ENCODE measurements at regions not wholly inside any gene's neighbourhood (a gene's known extent, or its start where the extent isn't known, plus 50 kb on each side); places are given as distances from the start of the nearest gene placed in this dataset.

DNA sequence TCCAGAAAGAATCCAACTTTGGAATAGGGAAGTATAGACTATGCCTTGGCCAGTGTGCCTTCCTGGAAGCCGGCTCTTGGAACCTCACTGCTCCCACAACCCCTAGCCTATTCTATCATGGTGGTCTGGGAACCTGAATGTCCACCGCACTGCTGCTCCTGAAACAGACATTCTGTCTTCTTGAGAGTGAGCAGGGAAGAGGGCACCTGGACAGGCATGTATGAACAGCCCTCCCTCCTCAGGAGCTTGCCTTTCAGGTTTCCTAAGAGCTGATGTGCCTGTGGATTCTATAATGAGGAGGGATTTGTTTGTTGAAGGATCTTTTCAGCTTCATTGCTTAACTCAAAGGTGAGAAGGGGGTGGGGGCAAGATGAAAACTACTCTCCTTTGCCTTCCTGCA, 55.1 kb upstream of the XPA start (continued):
- TF ChIP-seq YY1 (tag by site-specific recombination; IDR thresholded peaks at IDR 0.05) (no peak), SETDB1 (IDR thresholded peaks at IDR 0.05; ENCODE audit: insufficient read length, low read length) (no peak), ZNF768 (tag by site-specific recombination; IDR thresholded peaks at IDR 0.05) (no peak), ZBTB7A (tag by site-specific recombination; IDR thresholded peaks at IDR 0.05; ENCODE audit: low read depth) (no peak), ZNF596 (tag by site-specific recombination; IDR thresholded peaks at IDR 0.05) (no peak), ZBTB21 (tag by site-specific recombination; IDR thresholded peaks at IDR 0.05) (no peak)
- TF ChIP-seq, protein P1, sequence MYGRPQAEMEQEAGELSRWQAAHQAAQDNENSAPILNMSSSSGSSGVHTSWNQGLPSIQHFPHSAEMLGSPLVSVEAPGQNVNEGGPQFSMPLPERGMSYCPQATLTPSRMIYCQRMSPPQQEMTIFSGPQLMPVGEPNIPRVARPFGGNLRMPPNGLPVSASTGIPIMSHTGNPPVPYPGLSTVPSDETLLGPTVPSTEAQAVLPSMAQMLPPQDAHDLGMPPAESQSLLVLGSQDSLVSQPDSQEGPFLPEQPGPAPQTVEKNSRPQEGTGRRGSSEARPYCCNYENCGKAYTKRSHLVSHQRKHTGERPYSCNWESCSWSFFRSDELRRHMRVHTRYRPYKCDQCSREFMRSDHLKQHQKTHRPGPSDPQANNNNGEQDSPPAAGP (tag by site-specific recombination; IDR thresholded peaks at IDR 0.05) = no peak

DNA sequence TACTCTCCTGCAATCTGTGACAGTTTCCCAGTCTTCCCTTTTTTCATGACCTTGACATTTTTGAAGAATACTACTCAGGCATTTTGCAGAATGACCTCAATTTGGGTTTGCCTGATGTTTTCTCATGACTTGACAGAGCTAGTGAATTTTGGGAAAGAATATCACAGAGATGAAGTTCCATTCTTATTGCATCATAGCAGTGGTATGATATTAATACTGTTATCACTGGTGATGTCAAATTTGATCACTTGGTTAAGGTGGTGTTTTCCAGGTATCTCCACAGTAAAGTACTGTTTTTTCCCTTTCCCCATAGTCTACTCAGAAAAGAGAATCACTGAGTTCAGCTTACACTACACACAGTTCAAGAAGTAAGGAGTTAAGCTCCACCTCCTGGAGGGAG, 56.2 kb upstream of the XPA start:
- no peaks in the 10 kb centered on the region for H3K36me3 ChIP-seq (ENCODE audit: control insufficient read depth in 2 of 2, insufficient read depth in 1 of 2, low read length in 2 of 2)
- no peak overlapping the region for H3K4me3 ChIP-seq (ENCODE audit: low read depth, low read length)
- H3K4me1 ChIP-seq (ENCODE audit: control insufficient read depth, insufficient read depth, low read length) = no peaks in the 10 kb centered on the region
- TF ChIP-seq SCRT2 (tag by site-specific recombination; IDR thresholded peaks at IDR 0.05) (no peak), KLF7 (tag by site-specific recombination; IDR thresholded peaks at IDR 0.05; ENCODE audit: borderline replicate concordance) (no peak)
- ChIA-PET POLR2A (no interaction called here), CTCF (no interaction called here)
- no peak overlapping the region for H3K27ac ChIP-seq (ENCODE audit: extremely low read depth, low read depth, low read length)
- H3K9me3 ChIP-seq (ENCODE audit: control insufficient read depth, insufficient read depth, low read depth, low read length) = no peaks in the 10 kb centered on the region

DNA sequence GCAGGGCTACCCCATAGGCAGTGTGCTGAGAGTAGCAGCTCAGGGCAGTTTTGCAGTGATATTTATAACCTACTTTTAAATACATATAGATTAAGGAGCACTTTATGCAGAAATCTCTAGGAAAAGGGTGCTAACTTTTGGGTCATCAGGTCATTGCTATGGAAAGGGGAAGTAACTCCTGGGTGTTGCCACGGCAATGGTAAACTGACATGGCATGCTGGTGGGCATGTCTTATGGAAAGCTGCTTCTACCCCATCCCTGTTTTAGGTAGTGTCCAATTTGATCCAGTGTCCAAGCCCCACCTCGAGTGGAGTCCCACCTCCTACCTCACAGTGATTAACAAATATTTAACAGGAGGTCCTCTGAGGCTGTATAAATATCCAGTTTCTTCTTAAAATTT, 56.8 kb upstream of the XPA start:
- H3K4me1 ChIP-seq (ENCODE audit: control insufficient read depth, insufficient read depth, low read length) = no peaks in the 10 kb centered on the region
- H3K4me3 ChIP-seq (ENCODE audit: low read depth, low read length) = no peak overlapping the region
- no peaks in the 10 kb centered on the region for H3K36me3 ChIP-seq (ENCODE audit: control insufficient read depth in 2 of 2, insufficient read depth in 1 of 2, low read length in 2 of 2)
- no peaks in the 10 kb centered on the region for H3K9me3 ChIP-seq (ENCODE audit: control insufficient read depth, insufficient read depth, low read depth, low read length)
- H3K27ac ChIP-seq (ENCODE audit: extremely low read depth, low read depth, low read length) = no peak overlapping the region
- ChIA-PET CTCF (no interaction called here), POLR2A (no interaction called here)
- TF ChIP-seq ZNF354C (tag by site-specific recombination; IDR thresholded peaks at IDR 0.05; ENCODE audit: borderline replicate concordance, low read depth) (no peak), ZNF394 (tag by site-specific recombination; IDR thresholded peaks at IDR 0.05; ENCODE audit: borderline replicate concordance) (no peak), ZNF16 (tag by site-specific recombination; IDR thresholded peaks at IDR 0.05; ENCODE audit: low read depth) (no peak)

DNA sequence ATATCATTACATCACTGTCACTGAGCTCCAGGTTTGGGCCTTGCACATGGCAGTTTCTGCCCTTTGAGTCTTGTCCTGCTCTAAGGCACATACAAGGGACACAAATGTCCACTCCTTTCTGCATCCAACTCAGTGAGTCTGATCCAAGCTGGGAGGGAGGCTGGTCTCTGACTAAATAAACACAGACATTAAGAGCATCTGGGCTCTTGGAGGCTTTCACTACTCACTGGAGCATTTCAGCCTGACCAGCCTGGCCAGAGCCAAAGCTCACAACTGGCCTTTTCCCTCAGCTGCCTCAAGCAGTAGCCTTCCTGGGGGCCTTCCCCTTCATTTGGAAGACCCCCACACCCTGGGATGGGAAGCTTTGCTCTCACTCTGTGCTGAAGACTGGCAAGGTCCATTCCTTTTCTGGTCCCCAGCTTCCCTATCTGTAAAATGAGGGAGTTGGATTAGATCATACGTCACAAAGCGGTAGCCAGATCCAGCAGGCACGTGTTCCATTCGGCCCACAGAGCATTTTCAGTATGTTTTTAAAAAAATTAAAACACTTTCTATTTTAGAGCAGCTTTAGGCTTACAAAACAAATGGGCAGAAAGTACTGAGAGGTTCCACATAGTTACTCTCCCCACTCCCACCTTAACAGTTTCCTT, 58.6 kb upstream of the XPA start:
- ChIA-PET POLR2A (interaction anchor here (0.5 kb wide), 1 partner anchor 167 kb away, joined by 3 read pairs; no protein-coding TSS in a partner anchor), CTCF (interaction anchor here (0.6 to 1.5 kb wide), 4 partner anchors 32 to 433 kb away, joined by 3 to 5 read pairs (median 4); no protein-coding TSS in a partner anchor)
- Histone ChIP-seq H3K27ac (ENCODE audit: extremely low read depth, low read depth, low read length) (no peak overlapping the region), H3K4me3 (ENCODE audit: low read depth, low read length) (no peak overlapping the region), H3K36me3 (ENCODE audit: control insufficient read depth in 2 of 2, insufficient read depth in 1 of 2, low read length in 2 of 2) (no peaks in the 10 kb centered on the region), H3K4me1 (ENCODE audit: control insufficient read depth, insufficient read depth, low read length) (no peaks in the 10 kb centered on the region), H3K9me3 (ENCODE audit: control insufficient read depth, insufficient read depth, low read depth, low read length) (no peaks in the 10 kb centered on the region)
- TF ChIP-seq, protein P2, sequence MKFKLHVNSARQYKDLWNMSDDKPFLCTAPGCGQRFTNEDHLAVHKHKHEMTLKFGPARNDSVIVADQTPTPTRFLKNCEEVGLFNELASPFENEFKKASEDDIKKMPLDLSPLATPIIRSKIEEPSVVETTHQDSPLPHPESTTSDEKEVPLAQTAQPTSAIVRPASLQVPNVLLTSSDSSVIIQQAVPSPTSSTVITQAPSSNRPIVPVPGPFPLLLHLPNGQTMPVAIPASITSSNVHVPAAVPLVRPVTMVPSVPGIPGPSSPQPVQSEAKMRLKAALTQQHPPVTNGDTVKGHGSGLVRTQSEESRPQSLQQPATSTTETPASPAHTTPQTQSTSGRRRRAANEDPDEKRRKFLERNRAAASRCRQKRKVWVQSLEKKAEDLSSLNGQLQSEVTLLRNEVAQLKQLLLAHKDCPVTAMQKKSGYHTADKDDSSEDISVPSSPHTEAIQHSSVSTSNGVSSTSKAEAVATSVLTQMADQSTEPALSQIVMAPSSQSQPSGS (tag by site-specific recombination; IDR thresholded peaks at IDR 0.05; ENCODE audit: low read depth) = no peak
- TF ChIP-seq GLI2 (tag by site-specific recombination; IDR thresholded peaks at IDR 0.05; ENCODE audit: borderline replicate concordance, low read depth) (no peak), ZNF660 (tag by site-specific recombination; IDR thresholded peaks at IDR 0.05) (no peak), YY1 (tag by site-specific recombination; IDR thresholded peaks at IDR 0.05) (no peak), HOXA7 (CRISPR knock-in tag; IDR thresholded peaks at IDR 0.05; ENCODE audit: borderline replicate concordance) (no peak), KLF8 (tag by site-specific recombination; IDR thresholded peaks at IDR 0.05) (no peak), ZNF548 (tag by site-specific recombination; IDR thresholded peaks at IDR 0.05) (no peak), ZNF707 (tag by site-specific recombination; IDR thresholded peaks at IDR 0.05) (no peak)
- TF ChIP-seq, protein P3, sequence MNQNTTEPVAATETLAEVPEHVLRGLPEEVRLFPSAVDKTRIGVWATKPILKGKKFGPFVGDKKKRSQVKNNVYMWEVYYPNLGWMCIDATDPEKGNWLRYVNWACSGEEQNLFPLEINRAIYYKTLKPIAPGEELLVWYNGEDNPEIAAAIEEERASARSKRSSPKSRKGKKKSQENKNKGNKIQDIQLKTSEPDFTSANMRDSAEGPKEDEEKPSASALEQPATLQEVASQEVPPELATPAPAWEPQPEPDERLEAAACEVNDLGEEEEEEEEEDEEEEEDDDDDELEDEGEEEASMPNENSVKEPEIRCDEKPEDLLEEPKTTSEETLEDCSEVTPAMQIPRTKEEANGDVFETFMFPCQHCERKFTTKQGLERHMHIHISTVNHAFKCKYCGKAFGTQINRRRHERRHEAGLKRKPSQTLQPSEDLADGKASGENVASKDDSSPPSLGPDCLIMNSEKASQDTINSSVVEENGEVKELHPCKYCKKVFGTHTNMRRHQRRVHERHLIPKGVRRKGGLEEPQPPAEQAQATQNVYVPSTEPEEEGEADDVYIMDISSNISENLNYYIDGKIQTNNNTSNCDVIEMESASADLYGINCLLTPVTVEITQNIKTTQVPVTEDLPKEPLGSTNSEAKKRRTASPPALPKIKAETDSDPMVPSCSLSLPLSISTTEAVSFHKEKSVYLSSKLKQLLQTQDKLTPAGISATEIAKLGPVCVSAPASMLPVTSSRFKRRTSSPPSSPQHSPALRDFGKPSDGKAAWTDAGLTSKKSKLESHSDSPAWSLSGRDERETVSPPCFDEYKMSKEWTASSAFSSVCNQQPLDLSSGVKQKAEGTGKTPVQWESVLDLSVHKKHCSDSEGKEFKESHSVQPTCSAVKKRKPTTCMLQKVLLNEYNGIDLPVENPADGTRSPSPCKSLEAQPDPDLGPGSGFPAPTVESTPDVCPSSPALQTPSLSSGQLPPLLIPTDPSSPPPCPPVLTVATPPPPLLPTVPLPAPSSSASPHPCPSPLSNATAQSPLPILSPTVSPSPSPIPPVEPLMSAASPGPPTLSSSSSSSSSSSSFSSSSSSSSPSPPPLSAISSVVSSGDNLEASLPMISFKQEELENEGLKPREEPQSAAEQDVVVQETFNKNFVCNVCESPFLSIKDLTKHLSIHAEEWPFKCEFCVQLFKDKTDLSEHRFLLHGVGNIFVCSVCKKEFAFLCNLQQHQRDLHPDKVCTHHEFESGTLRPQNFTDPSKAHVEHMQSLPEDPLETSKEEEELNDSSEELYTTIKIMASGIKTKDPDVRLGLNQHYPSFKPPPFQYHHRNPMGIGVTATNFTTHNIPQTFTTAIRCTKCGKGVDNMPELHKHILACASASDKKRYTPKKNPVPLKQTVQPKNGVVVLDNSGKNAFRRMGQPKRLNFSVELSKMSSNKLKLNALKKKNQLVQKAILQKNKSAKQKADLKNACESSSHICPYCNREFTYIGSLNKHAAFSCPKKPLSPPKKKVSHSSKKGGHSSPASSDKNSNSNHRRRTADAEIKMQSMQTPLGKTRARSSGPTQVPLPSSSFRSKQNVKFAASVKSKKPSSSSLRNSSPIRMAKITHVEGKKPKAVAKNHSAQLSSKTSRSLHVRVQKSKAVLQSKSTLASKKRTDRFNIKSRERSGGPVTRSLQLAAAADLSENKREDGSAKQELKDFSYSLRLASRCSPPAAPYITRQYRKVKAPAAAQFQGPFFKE (tag by site-specific recombination; IDR thresholded peaks at IDR 0.05; ENCODE audit: borderline replicate concordance) = no peak
- TF ChIP-seq, protein P1 (tag by site-specific recombination; IDR thresholded peaks at IDR 0.05) = no peak
